ACC112 (cell line): ENCODE measurements at regions not wholly inside any gene's neighbourhood (a gene's known extent, or its start where the extent isn't known, plus 50 kb on each side); places are given as distances from the start of the nearest gene placed in this dataset.
"Not testable (repeated sequence)": the region's sequence is repeated elsewhere in the genome, so short reads cannot be mapped to it uniquely, and the experiment has no call there.

Experiments used
- H2AFZ ChIP-seq: fragments of 200-600 bp; sonication (generic); one replicate; pipeline ENCODE4 v1.6.0; 2017; ENCODE audit warnings: antibody characterized with exemption, low read length; ENCODE audit not compliant: unreplicated experiment
- H3K27ac ChIP-seq: fragments of 200-600 bp; sonication (generic); 2 replicates; pipeline ENCODE4 v1.5.1; 2014; ENCODE audit warnings: low read depth, mild to moderate bottlenecking, antibody characterized with exemption, low read length, moderate library complexity
- H3K27me3 ChIP-seq: fragments of 200-600 bp; sonication (generic); 2 replicates; pipeline ENCODE4 v1.6.1; 2014; ENCODE audit warnings: mild to moderate bottlenecking, antibody characterized with exemption, low read length, moderate library complexity, mixed read lengths; ENCODE audit not compliant: insufficient read depth
- H3K36me3 ChIP-seq: fragments of 200-600 bp; sonication (generic); 2 replicates; pipeline ENCODE4 v1.6.1; 2016; ENCODE audit warnings: mild to moderate bottlenecking, antibody characterized with exemption, low read length, moderate library complexity, mixed read lengths; ENCODE audit not compliant: insufficient read depth
- H3K4me1 ChIP-seq: fragments of 200-600 bp; sonication (generic); one replicate; pipeline ENCODE4 v1.6.1; 2016; ENCODE audit warnings: low read length, mixed read lengths; ENCODE audit not compliant: insufficient read depth, unreplicated experiment, control insufficient read depth
- H3K4me3 ChIP-seq: fragments of 200-600 bp; sonication (generic); 2 replicates; pipeline ENCODE4 v1.5.1; 2014; ENCODE audit warnings: mild to moderate bottlenecking, low read depth, low read length
- H3K79me2 ChIP-seq: fragments of 200-600 bp; sonication (generic); one replicate; pipeline ENCODE4 v1.6.0; 2016; ENCODE audit warnings: low read length; ENCODE audit not compliant: control insufficient read depth, unreplicated experiment, insufficient read depth

GRCh38 chrX:45503787-45504362 is 303.2 kb upstream of the DIPK2B start:
- H3K27ac ChIP-seq, H2AFZ ChIP-seq, H3K36me3 ChIP-seq, H3K27me3 ChIP-seq, H3K79me2 ChIP-seq, H3K4me3 ChIP-seq: not testable (repeated sequence)
- H3K4me1 ChIP-seq, result peaks cover 31% of the 10 kb centered on the region

DNA sequence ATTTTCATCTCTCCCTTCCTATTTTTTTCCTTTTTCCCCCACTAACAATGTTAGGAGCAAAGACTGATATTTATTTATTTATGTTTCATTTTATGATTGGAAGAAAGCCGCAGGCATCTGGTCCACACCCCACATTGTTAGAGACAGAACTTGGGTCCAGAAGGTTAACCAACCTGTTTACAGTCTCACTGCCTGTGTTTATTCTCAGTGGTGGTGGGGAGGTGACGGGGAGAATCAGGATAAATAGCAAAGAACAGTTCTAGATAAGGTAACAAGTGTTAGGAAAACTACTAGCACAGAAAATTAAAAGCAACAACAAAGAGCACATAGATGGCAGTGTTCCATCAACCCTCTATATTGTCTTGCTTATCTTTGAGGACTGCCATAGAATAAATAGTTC is 301.7 kb upstream of the DIPK2B start:
- H2AFZ ChIP-seq, result no peak overlapping the region
- H3K4me1 ChIP-seq, result peaks cover 19% of the 10 kb centered on the region
- H3K27ac ChIP-seq, result no peak overlapping the region

DNA sequence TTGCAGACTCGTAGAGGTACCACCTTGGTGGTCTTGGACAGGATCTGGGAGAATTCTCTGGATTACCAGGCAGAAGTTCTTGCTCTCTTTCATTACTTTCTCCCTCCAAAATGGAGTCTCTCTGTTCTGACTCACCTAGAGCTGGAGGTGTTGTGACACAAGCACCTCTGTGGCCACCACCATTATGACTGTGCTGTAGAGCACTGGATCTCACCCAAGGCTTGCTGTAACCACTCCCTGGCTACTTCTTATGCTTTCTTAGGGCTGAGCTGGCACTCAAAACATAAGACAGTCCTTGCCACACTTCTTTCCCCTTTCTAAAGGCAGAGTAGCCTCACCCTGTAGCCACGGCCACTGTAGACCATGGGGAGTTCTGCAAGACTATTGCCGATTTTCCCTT is 296.6 kb upstream of the DIPK2B start:
- Histone ChIP-seq H2AFZ (no peak overlapping the region), H3K4me3 (no peak overlapping the region), H3K79me2 (no peaks in the 10 kb centered on the region), H3K27ac (no peak overlapping the region), H3K27me3 (no peaks in the 10 kb centered on the region), H3K4me1 (no peaks in the 10 kb centered on the region), H3K36me3 (no peaks in the 10 kb centered on the region)

More for the DNA sequence above, 301.7 kb upstream of the DIPK2B start:
- Histone ChIP-seq H3K79me2 (no peaks in the 10 kb centered on the region), H3K4me3 (no peak overlapping the region), H3K36me3 (no peaks in the 10 kb centered on the region), H3K27me3 (no peaks in the 10 kb centered on the region)

DNA sequence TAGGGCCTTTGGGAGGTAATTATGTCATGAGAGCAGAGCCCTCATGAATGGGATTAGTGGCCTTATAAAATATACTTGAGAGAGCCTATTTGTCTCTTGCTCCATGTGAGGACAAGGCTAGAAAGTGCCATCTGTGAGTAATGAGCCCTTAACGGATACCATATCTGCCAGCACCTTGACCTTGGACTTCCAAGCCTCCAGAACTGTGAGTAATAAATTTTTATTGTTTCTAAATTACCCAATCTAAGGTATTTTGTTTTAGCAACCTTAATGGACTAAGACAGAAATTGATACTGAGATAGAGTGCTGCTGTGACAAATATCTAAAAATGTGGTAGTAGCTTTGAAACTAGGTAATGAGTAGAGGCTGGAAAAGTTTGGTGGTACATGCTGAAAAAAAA is 285.0 kb upstream of the DIPK2B start:
- Histone ChIP-seq H3K36me3 (peaks cover 6% of the 10 kb centered on the region; the same call in 1 of the 2 replicates), H3K4me1 (peaks cover 1% of the 10 kb centered on the region), H3K4me3 (no peak overlapping the region), H3K27ac (peak overlapping the region; percentile 48), H3K79me2 (no peaks in the 10 kb centered on the region), H2AFZ (no peak overlapping the region), H3K27me3 (no peaks in the 10 kb centered on the region)

GRCh38 chrX:45479835-45480422 is 279.3 kb upstream of the DIPK2B start:
- Histone ChIP-seq H2AFZ (no peak overlapping the region), H3K4me3 (peak overlapping the region; percentile 32; the same call in 1 of the 2 replicates), H3K4me1 (peaks cover 43% of the 10 kb centered on the region), H3K27ac (peak overlapping the region; percentile 100), H3K79me2 (no peaks in the 10 kb centered on the region), H3K36me3 (peaks cover 8% of the 10 kb centered on the region; the same call in 1 of the 2 replicates), H3K27me3 (no peaks in the 10 kb centered on the region)

- H2AFZ ChIP-seq, result no peak overlapping the region
- peak overlapping the region; percentile 100 for H3K27ac ChIP-seq
- H3K36me3 ChIP-seq, result peaks cover 8% of the 10 kb centered on the region; the same call in 1 of the 2 replicates
- H3K27me3 ChIP-seq, result no peaks in the 10 kb centered on the region
- peak overlapping the region; percentile 32; the same call in 1 of the 2 replicates for H3K4me3 ChIP-seq
- H3K79me2 ChIP-seq, result no peaks in the 10 kb centered on the region
- peaks cover 45% of the 10 kb centered on the region for H3K4me1 ChIP-seq
Measured at GRCh38 chrX:45479196-45479834, 278.6 kb upstream of the DIPK2B start.

- no peaks in the 10 kb centered on the region for H3K27me3 ChIP-seq
- H3K27ac ChIP-seq, result peak overlapping the region; percentile 86
- H3K4me1 ChIP-seq, result peaks cover 27% of the 10 kb centered on the region
- H3K36me3 ChIP-seq, result no peaks in the 10 kb centered on the region
- peak overlapping the region; percentile 14 for H2AFZ ChIP-seq
- no peaks in the 10 kb centered on the region for H3K79me2 ChIP-seq
- H3K4me3 ChIP-seq, result peak overlapping the region; percentile 2
Measured at GRCh38 chrX:45472968-45473367, 272.3 kb upstream of the DIPK2B start.

GRCh38 chrX:45467537-45467936 is 266.9 kb upstream of the DIPK2B start:
- not testable (repeated sequence) for H3K4me3 ChIP-seq, H3K27me3 ChIP-seq, H3K4me1 ChIP-seq, H3K79me2 ChIP-seq, H3K27ac ChIP-seq, H3K36me3 ChIP-seq, H2AFZ ChIP-seq

GRCh38 chrX:45455732-45456131 is 255.1 kb upstream of the DIPK2B start:
- H3K79me2 ChIP-seq, H2AFZ ChIP-seq, H3K4me3 ChIP-seq, H3K4me1 ChIP-seq, H3K27ac ChIP-seq, H3K27me3 ChIP-seq, H3K36me3 ChIP-seq: not testable (repeated sequence)

GRCh38 chrX:45454290-45454689 is 253.6 kb upstream of the DIPK2B start:
- no peak overlapping the region for H3K4me3 ChIP-seq
- H3K27me3 ChIP-seq, result no peaks in the 10 kb centered on the region
- H3K79me2 ChIP-seq, result no peaks in the 10 kb centered on the region
- peaks cover 9% of the 10 kb centered on the region for H3K4me1 ChIP-seq
- H3K27ac ChIP-seq, result no peak overlapping the region
- H3K36me3 ChIP-seq, result no peaks in the 10 kb centered on the region
- H2AFZ ChIP-seq, result no peak overlapping the region

DNA sequence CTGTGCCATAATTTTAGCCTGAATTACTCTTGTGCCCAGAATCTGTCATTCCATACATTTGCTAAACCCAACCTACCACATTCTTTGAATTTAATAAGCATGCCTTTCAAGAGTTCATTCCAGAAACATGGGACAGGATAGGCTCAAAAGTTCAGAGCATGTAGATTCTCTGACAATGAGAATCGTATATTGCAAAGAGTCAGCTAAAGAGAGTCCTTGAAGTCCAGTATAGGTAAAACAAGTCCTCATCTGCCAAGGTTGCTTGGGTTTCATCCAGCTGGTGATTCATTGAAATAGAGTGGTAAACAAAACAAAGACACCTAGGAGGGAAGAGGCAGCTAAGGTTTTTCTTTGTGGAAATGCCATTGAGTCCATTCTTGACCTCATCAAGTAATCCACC is 249.3 kb upstream of the DIPK2B start:
- H3K27me3 ChIP-seq, result no peaks in the 10 kb centered on the region
- no peaks in the 10 kb centered on the region for H3K79me2 ChIP-seq
- peaks cover 23% of the 10 kb centered on the region for H3K4me1 ChIP-seq
- H3K4me3 ChIP-seq, result no peak overlapping the region
- H3K27ac ChIP-seq, result no peak overlapping the region
- no peaks in the 10 kb centered on the region for H3K36me3 ChIP-seq
- no peak overlapping the region for H2AFZ ChIP-seq
